Brain microvascular endothelial cell (primary cell): ENCODE measurements at regions not wholly inside any gene's neighbourhood (a gene's known extent, or its start where the extent isn't known, plus 50 kb on each side); places are given as distances from the start of the nearest gene placed in this dataset.
"Not testable (repeated sequence)": the region's sequence is repeated elsewhere in the genome, so short reads cannot be mapped to it uniquely, and the experiment has no call there.

Experiments
- DNase-seq: peaks from one replicate; pipeline ENCODE4 v3.0.0-alpha.2; 2020
- H3K27ac ChIP-seq: fragments of 250-450 bp; sonication (Bioruptor Pico); 2 replicates; pipeline ENCODE4 v1.5.1; 2020; ENCODE audit warnings: mild to moderate bottlenecking, moderate library complexity
- H3K27me3 ChIP-seq: fragments of 250-450 bp; sonication (Bioruptor Pico); replicated peaks from 2 replicates; pipeline ENCODE4 v1.5.1; 2020; ENCODE audit warnings: mild to moderate bottlenecking
- H3K36me3 ChIP-seq: fragments of 250-450 bp; sonication (Bioruptor Pico); replicated peaks from 2 replicates; pipeline ENCODE4 v1.5.1; 2020; ENCODE audit warnings: mild to moderate bottlenecking
- H3K4me3 ChIP-seq: 2 replicates; pipeline ENCODE4 v1.5.1; 2011; ENCODE audit warnings: low read depth, mild to moderate bottlenecking, control low read depth, low read length, moderate library complexity
- CTCF ChIP-seq: IDR thresholded peaks from 2 replicates; pipeline ENCODE4 v1.5.1; 2011; ENCODE audit warnings: low read depth, mild to moderate bottlenecking, moderate library complexity, low read length, control low read depth, inconsistent platforms; ENCODE audit errors: missing control alignments
- in situ Hi-C: cut with HindIII; loops from 2 replicates; pipeline ENCODE4 v1.10.0; 2017; ENCODE audit warnings: low sequenced_read_pairs, low pct_ligation_motif_present

- H3K4me3 ChIP-seq = no peak overlapping the region
- in situ Hi-C loops = no loop called here
- H3K27ac ChIP-seq = no peak overlapping the region
- H3K36me3 ChIP-seq = no peaks in the 10 kb centered on the region
- TF ChIP-seq CTCF = no peak
- no peaks in the 10 kb centered on the region for H3K27me3 ChIP-seq
- no peak for DNase-seq
Observed at GRCh38 chr16:13342675-13343074, 441.3 kb downstream of the SHISA9 start.

- DNase-seq = no peak
- Histone ChIP-seq H3K4me3 (no peak overlapping the region), H3K27ac (no peak overlapping the region), H3K36me3 (no peaks in the 10 kb centered on the region), H3K27me3 (no peaks in the 10 kb centered on the region)
- in situ Hi-C loops = no loop called here
- TF ChIP-seq CTCF = no peak
Observed at GRCh38 chr16:13344001-13344400, 442.6 kb downstream of the SHISA9 start.

- Histone ChIP-seq H3K36me3 (no peaks in the 10 kb centered on the region), H3K4me3 (no peak overlapping the region), H3K27ac (no peak overlapping the region), H3K27me3 (no peaks in the 10 kb centered on the region)
- DNase-seq = no peak
- TF ChIP-seq CTCF = no peak
- in situ Hi-C loops = no loop called here
Observed at GRCh38 chr16:13348416-13348815, 447.0 kb downstream of the SHISA9 start.

GRCh38 chr16:13350000-13350399 is 448.6 kb downstream of the SHISA9 start:
- H3K4me3 ChIP-seq = no peak overlapping the region
- H3K27ac ChIP-seq = no peak overlapping the region
- no peak for TF ChIP-seq CTCF
- in situ Hi-C loops = no loop called here
- DNase-seq = no peak
- H3K36me3 ChIP-seq = no peaks in the 10 kb centered on the region
- no peaks in the 10 kb centered on the region for H3K27me3 ChIP-seq

- H3K27me3 ChIP-seq = no peaks in the 10 kb centered on the region
- H3K36me3 ChIP-seq = no peaks in the 10 kb centered on the region
- H3K27ac ChIP-seq = no peak overlapping the region
- in situ Hi-C loops = no loop called here
- H3K4me3 ChIP-seq = no peak overlapping the region
- no peak for DNase-seq
- no peak for TF ChIP-seq CTCF
Observed at GRCh38 chr16:13351181-13351580, 449.8 kb downstream of the SHISA9 start.

GRCh38 chr16:13351601-13352217 is 450.3 kb downstream of the SHISA9 start:
- no peaks in the 10 kb centered on the region for H3K27me3 ChIP-seq
- no peak for DNase-seq
- in situ Hi-C loops = no loop called here
- no peak overlapping the region for H3K27ac ChIP-seq
- no peaks in the 10 kb centered on the region for H3K36me3 ChIP-seq
- H3K4me3 ChIP-seq = no peak overlapping the region
- no peak for TF ChIP-seq CTCF

- H3K27ac ChIP-seq, in situ Hi-C loops, H3K4me3 ChIP-seq, H3K27me3 ChIP-seq, H3K36me3 ChIP-seq, DNase-seq: not testable (repeated sequence)
Observed at GRCh38 chr16:13352796-13353195, 451.4 kb downstream of the SHISA9 start.

GRCh38 chr16:13357842-13358241 is 456.4 kb downstream of the SHISA9 start:
- in situ Hi-C loops, H3K36me3 ChIP-seq, H3K4me3 ChIP-seq, H3K27me3 ChIP-seq, H3K27ac ChIP-seq, DNase-seq: not testable (repeated sequence)
